ENCODE measurements at regions not wholly inside any gene's neighbourhood (a gene's known extent, or its start where the extent isn't known, plus 50 kb on each side); places are given as distances from the start of the nearest gene placed in this dataset.

GRCh38 chr1:29382851-29383745 is 146.8 kb downstream of the PTPRU start:
- no peak for DNase-seq (ENCODE audit: low read depth in 2 of 2)

- DNase-seq (ENCODE audit: low read depth in 2 of 2): no peak
These were observed 145.1 kb downstream of the PTPRU start for GRCh38 chr1:29381426-29381825.

- DNase-seq (ENCODE audit: low read depth in 2 of 2): no peak
These were observed 144.2 kb downstream of the PTPRU start for GRCh38 chr1:29380532-29380931.

GRCh38 chr1:29379443-29380073 is 143.2 kb downstream of the PTPRU start:
- no peak for DNase-seq (ENCODE audit: low read depth in 2 of 2)
